GM13976 (cell line): ENCODE measurements at regions not wholly inside any gene's neighbourhood (a gene's known extent, or its start where the extent isn't known, plus 50 kb on each side); places are given as distances from the start of the nearest gene placed in this dataset.

Source experiments
- DNase-seq: peaks from one replicate; pipeline ENCODE4 v3.0.0; 2012; ENCODE audit warnings: low spot score
- in situ Hi-C: fragments of 300-500 bp; cut with MboI; formaldehyde crosslinking; loops from one replicate; pipeline ENCODE4 v1.12.0; 2022; ENCODE audit warnings: low sequenced_read_pairs, mixed read lengths, inconsistent platforms; ENCODE audit not compliant: unreplicated experiment
- TF ChIP-seq, protein P1 (sequence below): IDR thresholded peaks from 2 replicates; pipeline ENCODE4 v1.5.1; 2012; ENCODE audit warnings: borderline replicate concordance, mild to moderate bottlenecking; ENCODE audit not compliant: insufficient read depth; ENCODE audit errors: extremely low read depth, missing control alignments, control extremely low read depth

DNA sequence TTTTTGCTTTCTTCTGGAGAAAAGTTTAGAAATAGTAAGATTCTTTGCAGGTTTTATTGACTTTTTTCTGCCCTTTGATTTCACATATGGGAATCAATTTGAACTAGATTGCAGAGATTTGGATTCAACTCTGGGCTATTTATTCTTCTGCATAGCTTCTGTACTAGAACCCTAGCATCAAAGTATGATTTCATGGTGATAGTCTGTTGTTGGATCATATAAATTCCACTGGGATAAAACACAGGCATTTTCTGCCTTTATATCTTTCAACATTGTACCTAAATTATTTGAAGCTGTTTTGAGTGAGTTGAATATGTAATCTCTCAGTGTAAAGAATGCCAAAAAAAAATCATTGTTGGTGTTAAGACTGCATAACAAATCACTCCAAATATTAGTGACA, 458.4 kb upstream of the MPDZ start:
- in situ Hi-C loops = no loop called here
- DNase-seq = no peak
- TF ChIP-seq, protein P1, sequence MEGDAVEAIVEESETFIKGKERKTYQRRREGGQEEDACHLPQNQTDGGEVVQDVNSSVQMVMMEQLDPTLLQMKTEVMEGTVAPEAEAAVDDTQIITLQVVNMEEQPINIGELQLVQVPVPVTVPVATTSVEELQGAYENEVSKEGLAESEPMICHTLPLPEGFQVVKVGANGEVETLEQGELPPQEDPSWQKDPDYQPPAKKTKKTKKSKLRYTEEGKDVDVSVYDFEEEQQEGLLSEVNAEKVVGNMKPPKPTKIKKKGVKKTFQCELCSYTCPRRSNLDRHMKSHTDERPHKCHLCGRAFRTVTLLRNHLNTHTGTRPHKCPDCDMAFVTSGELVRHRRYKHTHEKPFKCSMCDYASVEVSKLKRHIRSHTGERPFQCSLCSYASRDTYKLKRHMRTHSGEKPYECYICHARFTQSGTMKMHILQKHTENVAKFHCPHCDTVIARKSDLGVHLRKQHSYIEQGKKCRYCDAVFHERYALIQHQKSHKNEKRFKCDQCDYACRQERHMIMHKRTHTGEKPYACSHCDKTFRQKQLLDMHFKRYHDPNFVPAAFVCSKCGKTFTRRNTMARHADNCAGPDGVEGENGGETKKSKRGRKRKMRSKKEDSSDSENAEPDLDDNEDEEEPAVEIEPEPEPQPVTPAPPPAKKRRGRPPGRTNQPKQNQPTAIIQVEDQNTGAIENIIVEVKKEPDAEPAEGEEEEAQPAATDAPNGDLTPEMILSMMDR = no peak

GRCh38 chr9:13735181-13735580, 455.7 kb upstream of the MPDZ start:
- no peak for DNase-seq
- TF ChIP-seq, protein P1 = no peak
- in situ Hi-C loops = no loop called here

- in situ Hi-C loops = no loop called here
These were observed 455.1 kb upstream of the MPDZ start for GRCh38 chr9:13734601-13735000.

DNA sequence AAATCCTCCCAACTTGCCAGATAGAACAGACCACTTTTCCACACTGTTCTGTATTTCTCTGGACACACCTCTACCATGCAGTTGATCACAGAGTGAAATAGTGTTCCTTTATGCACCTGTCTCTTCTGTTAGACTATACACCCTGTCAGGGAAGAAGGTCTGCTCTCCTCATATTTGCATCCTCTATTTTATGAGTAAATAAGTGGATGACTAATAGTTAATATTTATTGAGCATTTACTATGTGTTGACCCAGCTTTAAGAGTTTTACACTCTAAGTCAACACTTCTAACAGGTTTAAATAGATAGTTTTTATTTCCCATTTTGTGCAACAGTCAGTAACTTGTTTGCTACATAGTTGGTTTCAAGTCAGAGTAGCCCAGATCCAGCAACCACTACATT, 452.8 kb upstream of the MPDZ start:
- no peak for DNase-seq
- TF ChIP-seq, protein P1 = no peak
- in situ Hi-C loops = no loop called here

More at GRCh38 chr9:13734601-13735000, 455.1 kb upstream of the MPDZ start:
- TF ChIP-seq, protein P1 = no peak
- no peak for DNase-seq

DNA sequence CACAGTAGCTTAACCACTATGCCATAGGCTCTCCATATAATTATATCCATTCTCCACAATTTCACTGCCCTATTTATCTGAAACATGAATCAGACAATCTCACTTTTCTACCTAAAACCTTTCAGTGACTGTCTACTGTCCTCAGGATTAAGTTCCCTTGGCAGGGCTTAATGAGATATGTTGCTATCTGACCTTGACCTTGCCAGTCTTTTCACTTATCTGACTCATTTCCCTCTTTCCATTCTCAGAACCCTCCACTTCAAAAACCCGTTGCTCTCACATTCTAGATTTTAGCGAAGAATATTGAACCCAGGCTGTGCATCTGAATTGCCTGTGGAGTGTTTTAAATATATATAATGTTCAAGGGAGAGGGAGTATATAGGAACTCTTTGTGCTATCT, 452.1 kb upstream of the MPDZ start:
- in situ Hi-C loops = no loop called here
- TF ChIP-seq, protein P1 = no peak
- DNase-seq = no peak

GRCh38 chr9:13729955-13730354, 450.5 kb upstream of the MPDZ start:
- in situ Hi-C loops = no loop called here
- TF ChIP-seq, protein P1 = no peak
- no peak for DNase-seq
